PFSK-1 (cell line): ENCODE measurements at regions not wholly inside any gene's neighbourhood (a gene's known extent, or its start where the extent isn't known, plus 50 kb on each side); places are given as distances from the start of the nearest gene placed in this dataset.

ENCODE experiments used
- FOXP2 ChIP-seq: optimal IDR thresholded peaks from 2 replicates; pipeline ENCODE3; 2011; ENCODE audit warnings: borderline replicate concordance, control low read depth, inconsistent platforms; ENCODE audit not compliant: insufficient read depth; ENCODE audit errors: extremely low read length, extremely low read depth
- POLR2AphosphoS5 ChIP-seq: IDR thresholded peaks from 2 replicates; pipeline ENCODE4 v1.6.1; 2012; ENCODE audit warnings: low read depth, mild to moderate bottlenecking, control low read depth, low read length, moderate library complexity
- SIN3A ChIP-seq: IDR thresholded peaks from 2 replicates; pipeline ENCODE4 v1.6.1; 2012; ENCODE audit warnings: mild to moderate bottlenecking, low read length, moderate library complexity, borderline replicate concordance; ENCODE audit not compliant: insufficient read depth
- TAF1 ChIP-seq: IDR thresholded peaks from 2 replicates; pipeline ENCODE4 v1.6.1; 2012; ENCODE audit warnings: low read length, control low read depth, borderline replicate concordance; ENCODE audit not compliant: insufficient read depth
- TF ChIP-seq, protein P1 (sequence below), 2 experiments: IDR thresholded peaks; 2 replicates each; pipeline versions ENCODE4 v1.6.1 to v1.8.0; 2011 to 2012; ENCODE audit warnings: low read depth in 2 of 2, low read length in 2 of 2, control low read depth in 1 of 2, inconsistent platforms in 1 of 2, mild to moderate bottlenecking in 1 of 2, moderate library complexity in 1 of 2; ENCODE audit not compliant: insufficient read depth in 1 of 2

- TF ChIP-seq, protein P1, sequence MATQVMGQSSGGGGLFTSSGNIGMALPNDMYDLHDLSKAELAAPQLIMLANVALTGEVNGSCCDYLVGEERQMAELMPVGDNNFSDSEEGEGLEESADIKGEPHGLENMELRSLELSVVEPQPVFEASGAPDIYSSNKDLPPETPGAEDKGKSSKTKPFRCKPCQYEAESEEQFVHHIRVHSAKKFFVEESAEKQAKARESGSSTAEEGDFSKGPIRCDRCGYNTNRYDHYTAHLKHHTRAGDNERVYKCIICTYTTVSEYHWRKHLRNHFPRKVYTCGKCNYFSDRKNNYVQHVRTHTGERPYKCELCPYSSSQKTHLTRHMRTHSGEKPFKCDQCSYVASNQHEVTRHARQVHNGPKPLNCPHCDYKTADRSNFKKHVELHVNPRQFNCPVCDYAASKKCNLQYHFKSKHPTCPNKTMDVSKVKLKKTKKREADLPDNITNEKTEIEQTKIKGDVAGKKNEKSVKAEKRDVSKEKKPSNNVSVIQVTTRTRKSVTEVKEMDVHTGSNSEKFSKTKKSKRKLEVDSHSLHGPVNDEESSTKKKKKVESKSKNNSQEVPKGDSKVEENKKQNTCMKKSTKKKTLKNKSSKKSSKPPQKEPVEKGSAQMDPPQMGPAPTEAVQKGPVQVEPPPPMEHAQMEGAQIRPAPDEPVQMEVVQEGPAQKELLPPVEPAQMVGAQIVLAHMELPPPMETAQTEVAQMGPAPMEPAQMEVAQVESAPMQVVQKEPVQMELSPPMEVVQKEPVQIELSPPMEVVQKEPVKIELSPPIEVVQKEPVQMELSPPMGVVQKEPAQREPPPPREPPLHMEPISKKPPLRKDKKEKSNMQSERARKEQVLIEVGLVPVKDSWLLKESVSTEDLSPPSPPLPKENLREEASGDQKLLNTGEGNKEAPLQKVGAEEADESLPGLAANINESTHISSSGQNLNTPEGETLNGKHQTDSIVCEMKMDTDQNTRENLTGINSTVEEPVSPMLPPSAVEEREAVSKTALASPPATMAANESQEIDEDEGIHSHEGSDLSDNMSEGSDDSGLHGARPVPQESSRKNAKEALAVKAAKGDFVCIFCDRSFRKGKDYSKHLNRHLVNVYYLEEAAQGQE (IDR thresholded peaks at IDR 0.05; ENCODE audit: insufficient read depth in 1 of 2, low read depth in 2 of 2, low read length in 2 of 2): no peak
- TF ChIP-seq TAF1: no peak
- TF ChIP-seq FOXP2: no peak
- no peak for TF ChIP-seq POLR2AphosphoS5
- no peak for TF ChIP-seq SIN3A
These were observed 165.1 kb upstream of the ATP6AP2 start for GRCh38 chrX:40415675-40416074.

DNA sequence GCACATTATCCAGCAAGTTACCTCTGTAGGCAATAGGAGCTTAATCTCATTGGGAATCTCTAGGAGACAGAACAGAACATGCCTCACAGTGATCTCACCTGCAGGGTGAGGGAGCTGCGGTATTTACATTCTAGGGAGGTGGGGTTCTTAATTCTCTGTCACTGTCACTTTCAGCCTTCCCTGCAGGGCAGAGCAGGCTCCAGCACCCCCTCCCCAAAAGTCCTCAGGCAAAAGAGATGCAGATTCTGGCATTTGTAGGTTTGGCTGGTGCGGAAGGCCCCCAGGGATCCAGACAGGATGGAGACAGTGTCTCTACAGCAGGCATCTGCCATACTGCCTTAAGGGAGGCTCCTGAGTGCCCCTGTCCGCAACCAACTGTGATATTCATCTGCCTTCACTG lies 166.4 kb upstream of the ATP6AP2 start:
- TF ChIP-seq FOXP2 (no peak), SIN3A (no peak), TAF1 (no peak), POLR2AphosphoS5 (no peak)
- TF ChIP-seq, protein P1 (IDR thresholded peaks at IDR 0.05; ENCODE audit: insufficient read depth in 1 of 2, low read depth in 2 of 2, low read length in 2 of 2): no peak

DNA sequence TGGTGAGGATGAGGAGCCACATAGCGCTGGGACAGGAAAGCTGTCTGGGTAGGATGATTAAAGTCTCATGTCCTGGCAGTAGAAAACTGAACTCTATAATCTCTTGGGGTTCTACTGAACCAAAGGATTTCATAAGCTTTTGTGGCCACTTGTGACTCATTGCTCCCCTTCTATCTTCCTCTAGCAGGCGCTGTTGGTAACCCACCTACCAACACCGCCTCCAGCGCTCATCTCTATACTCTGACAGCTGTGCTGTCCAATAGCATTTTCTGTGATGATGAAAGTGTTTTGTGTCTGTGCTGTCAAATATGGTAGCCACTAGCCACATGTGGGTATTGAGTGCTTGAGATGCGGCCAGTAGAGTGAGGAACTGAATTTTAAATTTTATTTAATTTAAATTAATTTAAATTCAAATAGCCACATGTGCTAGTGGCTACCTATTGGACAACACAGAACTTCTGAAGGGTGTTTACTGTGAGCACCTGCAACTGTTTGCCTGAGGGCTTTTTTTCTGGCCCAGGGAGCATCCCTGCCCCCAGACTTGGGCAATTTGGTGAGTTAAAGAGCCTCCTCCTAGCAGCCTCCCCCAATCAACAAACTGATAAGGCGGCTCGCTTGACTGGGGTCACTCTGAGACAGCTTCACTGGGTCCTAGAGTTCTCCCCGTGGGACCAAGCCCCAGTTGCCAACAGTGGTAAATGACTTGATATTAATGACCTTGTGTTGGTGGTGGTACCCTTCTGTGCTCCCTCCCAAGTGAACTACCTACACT lies 169.2 kb upstream of the ATP6AP2 start:
- TF ChIP-seq SIN3A (no peak), TAF1 (no peak), POLR2AphosphoS5 (no peak), FOXP2 (no peak)
- TF ChIP-seq, protein P1 (IDR thresholded peaks at IDR 0.05; ENCODE audit: insufficient read depth in 1 of 2, low read depth in 2 of 2, low read length in 2 of 2): no peak

- TF ChIP-seq, protein P1 (IDR thresholded peaks at IDR 0.05; ENCODE audit: insufficient read depth in 1 of 2, low read depth in 2 of 2, low read length in 2 of 2): no peak
- no peak for TF ChIP-seq SIN3A
- no peak for TF ChIP-seq FOXP2
- TF ChIP-seq POLR2AphosphoS5: no peak
- no peak for TF ChIP-seq TAF1
These were observed 169.9 kb upstream of the ATP6AP2 start for GRCh38 chrX:40410859-40411258.
